Stimulated activated naive CD8-positive, alpha-beta T cell treated with anti-CD3 and anti-CD28 coated beads, Interleukin-15, amount 100 ng/mL, for 72 hours (primary cell): ENCODE measurements at regions not wholly inside any gene's neighbourhood (a gene's known extent, or its start where the extent isn't known, plus 50 kb on each side); places are given as distances from the start of the nearest gene placed in this dataset.
"Not testable (repeated sequence)": the region's sequence is repeated elsewhere in the genome, so short reads cannot be mapped to it uniquely, and the experiment has no call there.

Experiments
- ATAC-seq: fragments of 150-1000 bp; cut with Tn5 transposase; 2 replicates; pipeline ENCODE4 v1.10.0; 2021; ENCODE audit warnings: mild to moderate bottlenecking, moderate library complexity
- DNase-seq, 2 donors: peaks; one replicate each; pipeline ENCODE4 v3.0.0; 2021 to 2022
- H3K27ac Mint-ChIP-seq, 2 donors: one replicate each; pipeline ENCODE4 v1.8.0; 2022; ENCODE audit warnings: mild to moderate bottlenecking in 2 of 2, mixed read lengths in 2 of 2, moderate library complexity in 2 of 2
- H3K27me3 Mint-ChIP-seq: one replicate; pipeline ENCODE4 v1.8.0; 2022; ENCODE audit warnings: mixed read lengths
- H3K4me1 Mint-ChIP-seq: one replicate; pipeline ENCODE4 v1.8.0; 2022; ENCODE audit warnings: mild to moderate bottlenecking, mixed read lengths
- H3K4me3 Mint-ChIP-seq, 2 donors: one replicate each; pipeline ENCODE4 v1.8.0; 2022; ENCODE audit warnings: mild to moderate bottlenecking in 2 of 2, mixed read lengths in 2 of 2, moderate library complexity in 1 of 2
- H3K9me3 Mint-ChIP-seq, 2 donors: one replicate each; pipeline ENCODE4 v1.8.0; 2022; ENCODE audit warnings: mixed read lengths in 2 of 2

DNA sequence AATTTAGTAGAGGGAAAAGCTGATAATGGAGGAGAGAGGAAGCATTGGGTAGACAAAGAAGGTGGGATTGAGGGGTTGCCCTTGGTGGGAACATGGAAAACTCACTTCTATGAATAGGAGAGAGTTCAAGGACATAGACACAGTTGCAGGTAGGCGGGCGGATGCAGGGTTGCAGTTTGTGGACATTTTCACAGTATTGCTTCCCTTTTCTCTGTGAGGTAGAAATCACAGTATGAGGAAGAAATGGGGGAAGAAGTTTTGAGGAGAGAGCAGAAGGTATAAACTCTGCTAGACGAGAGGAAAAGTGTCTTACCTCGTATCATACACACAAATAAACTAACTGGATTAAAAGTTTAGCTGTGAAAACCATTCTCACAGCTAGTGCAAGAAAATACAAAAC is 200.7 kb upstream of the ECI2 start:
- no peak for DNase-seq
- Mint-ChIP-seq H3K27me3 (peaks cover 19% of the 10 kb centered on the region), H3K9me3 (no peaks in the 10 kb centered on the region), H3K27ac (no peak overlapping the region), H3K4me1 (no peaks in the 10 kb centered on the region), H3K4me3 (no peak overlapping the region)
- ATAC-seq, result no peak

DNA sequence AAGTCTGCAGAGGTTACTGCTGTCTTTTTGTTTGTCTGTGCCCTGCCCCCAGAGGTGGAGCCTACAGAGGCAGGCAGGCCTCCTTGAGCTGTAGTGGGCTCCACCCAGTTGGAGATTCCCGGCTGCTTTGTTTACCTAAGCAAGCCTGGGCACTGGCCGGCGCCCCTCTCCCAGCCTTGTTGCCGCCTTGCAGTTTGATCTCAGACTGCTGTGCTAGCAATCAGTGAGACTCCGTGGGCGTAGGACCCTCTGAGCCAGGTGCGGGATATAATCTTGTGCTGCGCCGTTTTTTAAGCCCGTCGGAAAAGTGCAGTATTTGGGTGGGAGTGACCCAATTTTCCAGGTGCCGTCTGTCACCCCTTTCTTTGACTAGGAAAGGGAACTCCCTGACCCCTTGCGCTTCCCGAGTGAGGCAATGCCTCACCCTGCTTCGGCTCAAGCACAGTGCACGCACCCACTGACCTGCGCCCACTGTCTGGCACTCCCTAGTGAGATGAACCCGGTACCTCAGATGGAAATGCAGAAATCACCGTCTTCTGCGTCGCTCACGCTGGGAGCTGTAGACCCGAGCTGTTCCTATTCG is 198.9 kb upstream of the ECI2 start:
- H3K27me3 Mint-ChIP-seq, result peaks cover 12% of the 10 kb centered on the region
- H3K9me3 Mint-ChIP-seq, ATAC-seq, H3K4me3 Mint-ChIP-seq, DNase-seq, H3K4me1 Mint-ChIP-seq, H3K27ac Mint-ChIP-seq: not testable (repeated sequence)

DNA sequence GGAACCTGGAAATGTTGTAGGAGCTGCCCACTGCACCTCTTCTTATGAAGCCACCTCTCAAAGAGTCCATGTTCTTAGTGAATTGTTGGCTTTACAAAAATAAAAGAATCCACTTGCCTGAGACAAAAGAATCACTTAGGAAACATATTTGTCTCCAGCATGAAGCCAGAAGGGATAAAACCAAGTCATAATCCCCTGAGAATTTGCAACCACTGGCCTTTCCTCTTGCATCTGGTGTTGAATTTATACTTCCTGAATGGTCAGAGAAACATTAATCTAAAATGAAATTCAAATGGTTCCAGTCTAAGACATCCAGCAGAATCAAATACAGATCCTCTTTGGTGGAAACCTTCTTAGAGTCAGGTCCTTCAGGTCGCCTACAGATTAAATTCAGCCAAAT is 192.5 kb upstream of the ECI2 start:
- no peak for DNase-seq
- Mint-ChIP-seq H3K27ac (no peak overlapping the region), H3K27me3 (peaks cover 23% of the 10 kb centered on the region), H3K4me1 (no peaks in the 10 kb centered on the region), H3K4me3 (no peak overlapping the region), H3K9me3 (no peaks in the 10 kb centered on the region)
- no peak for ATAC-seq

DNA sequence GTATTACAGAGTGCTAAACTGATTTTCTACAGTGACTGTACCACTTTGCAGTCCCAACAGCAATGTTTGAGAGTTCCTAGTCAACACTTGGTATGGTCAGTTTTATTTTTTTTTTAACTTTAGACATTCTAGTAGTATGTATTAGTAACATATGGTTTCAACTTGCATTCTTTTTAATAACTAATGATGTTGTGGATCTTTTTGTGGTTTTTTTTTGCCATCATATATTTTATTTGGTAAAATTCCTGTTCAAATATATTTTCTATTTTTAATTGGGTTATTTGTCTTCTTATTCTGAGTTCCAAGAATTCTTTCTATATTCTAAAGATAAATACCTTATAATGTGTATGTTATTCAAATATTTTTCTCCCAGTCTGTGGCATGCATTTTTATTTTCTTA is 189.4 kb upstream of the ECI2 start:
- H3K9me3 Mint-ChIP-seq, result no peaks in the 10 kb centered on the region
- no peak overlapping the region for H3K4me3 Mint-ChIP-seq
- no peaks in the 10 kb centered on the region for H3K4me1 Mint-ChIP-seq

DNA sequence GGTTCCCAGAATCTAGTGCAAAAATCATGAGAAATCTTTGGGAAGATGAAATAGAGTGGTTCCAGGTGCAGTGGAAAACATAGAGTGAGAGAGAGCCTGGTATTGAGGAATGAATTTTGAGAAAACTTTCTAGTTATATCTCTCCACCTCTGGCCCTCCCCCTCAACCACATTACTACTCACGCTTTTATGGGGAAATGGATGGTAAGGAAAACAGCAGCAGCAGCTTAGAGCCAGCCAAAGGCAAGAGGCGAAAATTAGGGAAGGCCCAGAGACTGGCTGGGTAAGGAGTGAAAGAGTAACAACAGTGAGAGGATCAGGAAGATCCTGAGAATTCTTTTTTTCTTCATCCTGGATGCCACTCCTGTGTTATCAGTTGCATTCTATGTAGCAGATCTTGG is 187.9 kb upstream of the ECI2 start:
- ATAC-seq, result no peak
- no peak for DNase-seq
- Mint-ChIP-seq H3K4me3 (no peak overlapping the region), H3K4me1 (no peaks in the 10 kb centered on the region), H3K27ac (no peak overlapping the region), H3K27me3 (peaks cover 49% of the 10 kb centered on the region), H3K9me3 (no peaks in the 10 kb centered on the region)

More for the DNA sequence above, 189.4 kb upstream of the ECI2 start:
- Mint-ChIP-seq H3K27me3 (peaks cover 41% of the 10 kb centered on the region), H3K27ac (no peak overlapping the region)
- DNase-seq, result no peak
- ATAC-seq, result no peak

DNA sequence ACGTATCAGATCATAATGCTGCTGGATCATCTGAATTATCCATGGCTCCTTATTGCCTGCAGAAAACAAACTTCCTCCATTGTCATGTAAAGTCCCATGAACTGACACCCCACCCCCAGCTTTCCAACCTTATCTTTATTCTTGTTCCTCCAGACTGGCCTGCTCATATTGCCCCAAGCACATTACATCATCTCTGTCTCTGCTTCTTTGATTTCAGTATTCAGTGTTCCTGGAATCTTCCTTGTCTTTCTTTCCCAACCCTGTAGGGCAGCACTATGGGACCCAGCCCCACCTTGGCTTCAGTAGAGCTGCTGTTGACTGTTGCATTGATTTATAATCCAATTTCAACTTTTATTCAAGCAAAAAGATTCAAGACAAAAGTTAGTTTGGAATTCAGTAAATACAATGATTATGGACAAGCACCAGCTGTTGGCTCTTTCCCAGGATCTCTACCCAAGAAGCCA is 187.5 kb upstream of the ECI2 start:
- H3K27me3 Mint-ChIP-seq, result peaks cover 54% of the 10 kb centered on the region
- no peaks in the 10 kb centered on the region for H3K4me1 Mint-ChIP-seq
- DNase-seq (no peak), ATAC-seq (no peak)
- H3K4me3 Mint-ChIP-seq, result no peak overlapping the region
- H3K9me3 Mint-ChIP-seq, result no peaks in the 10 kb centered on the region
- H3K27ac Mint-ChIP-seq, result no peak overlapping the region

DNA sequence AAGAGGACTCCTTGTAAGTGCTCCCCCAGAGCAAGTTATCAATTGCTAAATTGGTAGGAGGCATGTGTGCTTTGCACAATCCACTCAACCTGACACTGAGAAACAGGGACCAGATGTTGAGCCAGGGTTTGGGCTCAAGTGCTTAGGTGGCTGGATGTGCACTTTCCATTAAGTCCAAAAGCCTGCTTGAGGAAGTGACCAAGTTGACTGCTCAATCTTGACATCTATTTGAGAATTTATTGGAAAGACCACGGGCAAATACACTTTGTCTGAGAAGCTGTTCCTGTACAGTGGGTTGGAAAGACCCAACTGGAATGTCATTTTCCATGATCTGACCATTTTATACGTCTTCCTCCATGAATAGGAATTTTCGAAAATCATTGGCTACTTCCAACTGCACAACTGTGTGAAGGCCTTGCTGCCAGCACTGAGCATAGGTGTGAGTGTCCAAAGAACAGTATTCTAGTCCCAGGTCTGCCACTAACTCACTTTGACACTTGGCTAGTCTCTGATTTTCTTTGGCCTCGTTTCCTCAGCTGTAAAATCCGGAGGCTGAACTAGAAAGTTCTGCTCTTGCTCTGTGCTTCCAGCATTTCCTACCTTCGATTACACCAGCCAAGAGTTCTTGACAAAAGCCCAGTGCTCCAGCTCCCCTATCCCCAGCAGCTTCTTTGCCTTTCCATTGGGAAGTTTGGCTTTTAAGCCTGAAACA is 186.9 kb upstream of the ECI2 start:
- no peak for DNase-seq
- no peak overlapping the region for H3K27ac Mint-ChIP-seq
- no peaks in the 10 kb centered on the region for H3K4me1 Mint-ChIP-seq
- H3K4me3 Mint-ChIP-seq, result no peak overlapping the region
- ATAC-seq, result no peak
- H3K9me3 Mint-ChIP-seq, result no peaks in the 10 kb centered on the region
- H3K27me3 Mint-ChIP-seq, result peaks cover 54% of the 10 kb centered on the region

DNA sequence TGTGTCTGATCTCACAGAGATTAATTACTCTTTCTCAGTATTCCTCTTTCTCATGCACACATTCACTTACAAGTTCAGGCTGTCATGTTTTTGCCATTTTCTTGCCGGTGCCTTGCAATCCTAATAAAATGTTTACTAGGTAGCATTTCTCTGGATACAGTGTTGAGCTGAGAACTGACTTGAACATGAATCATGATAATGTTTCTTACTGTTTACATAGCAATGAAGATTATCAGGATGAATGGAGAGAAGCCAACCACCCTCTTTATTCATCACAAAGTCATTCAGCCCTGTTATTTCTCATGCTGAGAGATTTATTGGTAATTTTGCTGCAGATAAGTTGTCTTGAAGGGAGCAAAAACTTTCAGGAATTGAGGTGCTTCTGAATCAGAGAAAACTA is 185.5 kb upstream of the ECI2 start:
- Mint-ChIP-seq H3K27ac (no peak overlapping the region), H3K4me1 (no peaks in the 10 kb centered on the region), H3K27me3 (peaks cover 50% of the 10 kb centered on the region), H3K9me3 (no peaks in the 10 kb centered on the region), H3K4me3 (no peak overlapping the region)
- DNase-seq (no peak), ATAC-seq (no peak)

DNA sequence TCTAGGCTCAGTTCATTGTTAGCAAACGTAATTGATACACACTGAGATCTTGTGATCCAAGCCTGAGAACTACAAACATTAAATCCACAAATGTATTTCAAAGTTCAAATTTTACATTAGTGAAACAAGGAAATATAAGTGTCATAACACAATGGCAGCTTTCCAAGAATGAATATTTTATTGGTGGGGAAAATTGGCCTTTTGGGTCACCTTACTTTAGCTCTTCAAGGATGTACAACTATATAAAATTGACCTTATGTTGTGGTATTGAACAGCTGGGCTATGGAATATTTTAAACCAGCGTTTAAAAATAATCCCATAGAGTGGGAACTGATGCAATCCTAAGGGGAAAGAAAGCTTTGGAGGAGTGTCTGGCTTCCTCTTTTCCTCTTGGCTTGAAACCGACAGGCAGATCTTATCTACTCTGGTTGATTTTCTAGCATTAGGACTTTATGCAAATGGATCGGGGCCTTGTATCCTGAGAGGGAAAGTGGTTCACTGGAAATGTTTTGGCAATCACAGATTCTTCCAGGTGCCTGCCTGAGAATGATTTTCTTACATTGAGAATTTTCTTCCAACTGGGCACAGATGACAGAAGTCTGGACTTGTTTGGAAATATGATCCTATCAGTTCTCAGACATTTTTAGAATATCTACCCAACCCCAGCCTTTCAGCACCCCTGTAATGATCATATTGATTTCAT is 184.8 kb upstream of the ECI2 start:
- ATAC-seq, result no peak
- H3K27me3 Mint-ChIP-seq, result peaks cover 54% of the 10 kb centered on the region
- no peak overlapping the region for H3K27ac Mint-ChIP-seq
- DNase-seq, result no peak
- H3K4me1 Mint-ChIP-seq, result no peaks in the 10 kb centered on the region
- H3K4me3 Mint-ChIP-seq, result no peak overlapping the region
- H3K9me3 Mint-ChIP-seq, result no peaks in the 10 kb centered on the region

DNA sequence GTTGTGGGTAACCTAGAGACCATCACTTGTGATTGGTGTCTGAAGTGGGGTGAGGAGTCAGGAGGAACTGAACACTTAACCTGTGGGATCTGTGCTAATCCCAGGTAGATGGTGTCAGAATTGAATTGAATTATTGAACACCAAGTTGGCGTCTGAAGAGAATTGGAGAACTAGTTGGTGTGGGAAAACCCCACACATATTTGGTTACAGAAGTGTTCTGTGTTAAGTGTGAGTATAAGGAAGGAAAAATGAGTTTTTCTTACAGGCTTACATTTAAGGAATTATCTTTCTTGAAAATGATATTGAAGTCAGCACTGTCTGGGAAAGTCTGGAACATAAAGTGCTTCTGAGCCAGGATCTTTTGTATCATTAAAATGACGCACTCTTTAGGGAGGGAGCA is 182.9 kb upstream of the ECI2 start:
- no peak for ATAC-seq
- no peak overlapping the region for H3K4me3 Mint-ChIP-seq
- H3K9me3 Mint-ChIP-seq, result peaks cover 0 to 5% of the 10 kb centered on the region in 2 donors
- no peak overlapping the region for H3K27ac Mint-ChIP-seq
- peaks cover 49% of the 10 kb centered on the region for H3K27me3 Mint-ChIP-seq
- no peak for DNase-seq
- H3K4me1 Mint-ChIP-seq, result no peaks in the 10 kb centered on the region

DNA sequence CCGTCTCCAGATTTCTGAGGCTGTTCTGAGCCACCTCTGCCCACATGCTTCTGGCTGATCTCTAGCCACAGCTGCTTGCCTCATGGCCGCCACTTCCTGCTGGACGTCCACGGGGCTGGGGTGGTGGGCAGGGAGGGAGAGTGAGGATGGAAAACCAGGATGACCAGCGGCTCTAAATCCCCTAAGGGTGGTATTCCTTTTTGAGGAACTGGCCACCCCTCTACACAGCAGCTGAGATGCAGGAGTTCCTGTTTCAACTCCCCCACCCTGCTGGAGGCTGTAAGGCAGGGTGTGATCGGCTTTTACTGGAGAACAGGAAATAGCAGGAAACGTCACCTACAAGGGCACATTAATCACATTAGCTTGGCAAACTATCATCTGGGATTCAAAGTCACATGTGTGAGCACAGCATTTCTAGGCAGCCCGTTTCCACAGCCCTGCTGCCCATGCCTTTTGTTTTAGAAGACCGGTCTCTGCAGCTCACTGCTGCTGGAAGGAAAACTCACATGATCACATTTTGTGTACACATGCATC is 181.6 kb upstream of the ECI2 start:
- DNase-seq, result no peak
- Mint-ChIP-seq H3K9me3 (peaks cover 12 to 14% of the 10 kb centered on the region in 2 donors), H3K27me3 (peaks cover 35% of the 10 kb centered on the region), H3K4me3 (no peak overlapping the region), H3K27ac (no peak overlapping the region), H3K4me1 (no peaks in the 10 kb centered on the region)
- no peak for ATAC-seq

DNA sequence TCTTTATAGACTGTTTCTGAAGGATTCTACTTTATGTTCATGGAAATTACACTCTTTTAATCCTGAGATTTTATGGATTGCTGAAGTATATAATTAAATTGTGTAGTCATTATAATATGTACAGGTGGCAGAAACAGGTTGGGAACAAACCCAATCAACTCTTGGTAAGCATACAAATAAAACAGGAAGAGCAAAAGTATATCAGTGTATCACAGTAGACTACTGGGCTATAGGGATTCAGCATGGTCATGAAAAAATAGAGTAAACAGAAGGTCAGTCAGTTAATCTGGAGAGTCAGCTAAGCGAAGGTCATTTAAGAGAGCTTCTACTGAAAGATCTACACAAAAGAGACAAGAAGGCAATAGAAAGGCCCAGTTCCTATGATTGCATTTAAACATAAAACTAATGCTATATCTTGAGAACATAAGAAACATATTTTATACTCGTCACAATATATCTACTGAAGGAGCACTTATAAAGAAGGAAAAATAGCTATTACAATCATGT is 178.9 kb upstream of the ECI2 start:
- peaks cover 24 to 37% of the 10 kb centered on the region in 2 donors for H3K9me3 Mint-ChIP-seq
- H3K27ac Mint-ChIP-seq, result no peak overlapping the region
- peaks cover 25% of the 10 kb centered on the region for H3K27me3 Mint-ChIP-seq
- no peak overlapping the region for H3K4me3 Mint-ChIP-seq
- H3K4me1 Mint-ChIP-seq, result no peaks in the 10 kb centered on the region
- DNase-seq (no peak), ATAC-seq (no peak)

DNA sequence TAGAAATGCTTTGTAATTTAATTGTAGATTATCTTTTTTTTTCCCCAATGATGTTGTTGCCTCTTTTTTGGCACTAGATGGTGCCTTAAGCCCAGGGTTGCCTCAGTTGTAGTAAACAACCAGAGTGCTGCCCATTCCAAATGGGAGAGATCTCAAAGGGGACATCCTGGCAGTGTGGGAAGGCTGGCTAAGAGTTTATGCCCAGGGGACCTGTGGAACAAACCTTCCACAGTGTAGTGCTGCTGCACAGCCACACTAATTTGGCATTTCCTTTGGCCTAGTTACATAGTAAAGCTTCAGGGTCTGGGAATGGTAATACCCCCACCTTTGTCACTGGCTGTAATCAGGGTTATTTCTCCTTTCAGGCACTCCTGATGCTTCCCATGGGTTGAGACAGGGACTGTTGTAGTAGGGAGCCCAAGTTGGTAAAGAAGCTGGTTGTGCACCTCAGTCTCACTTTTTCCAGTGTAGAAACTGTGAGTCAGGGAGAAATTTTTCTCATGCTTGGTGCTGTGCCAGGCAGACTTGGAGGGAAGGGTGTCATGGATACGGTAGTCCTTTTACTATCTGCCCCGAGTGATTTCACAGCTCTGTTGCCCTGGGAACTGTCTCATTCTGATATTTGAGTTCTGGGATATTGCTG is 177.8 kb upstream of the ECI2 start:
- no peak for DNase-seq
- peaks cover 24 to 37% of the 10 kb centered on the region in 2 donors for H3K9me3 Mint-ChIP-seq
- H3K4me1 Mint-ChIP-seq, result no peaks in the 10 kb centered on the region

DNA sequence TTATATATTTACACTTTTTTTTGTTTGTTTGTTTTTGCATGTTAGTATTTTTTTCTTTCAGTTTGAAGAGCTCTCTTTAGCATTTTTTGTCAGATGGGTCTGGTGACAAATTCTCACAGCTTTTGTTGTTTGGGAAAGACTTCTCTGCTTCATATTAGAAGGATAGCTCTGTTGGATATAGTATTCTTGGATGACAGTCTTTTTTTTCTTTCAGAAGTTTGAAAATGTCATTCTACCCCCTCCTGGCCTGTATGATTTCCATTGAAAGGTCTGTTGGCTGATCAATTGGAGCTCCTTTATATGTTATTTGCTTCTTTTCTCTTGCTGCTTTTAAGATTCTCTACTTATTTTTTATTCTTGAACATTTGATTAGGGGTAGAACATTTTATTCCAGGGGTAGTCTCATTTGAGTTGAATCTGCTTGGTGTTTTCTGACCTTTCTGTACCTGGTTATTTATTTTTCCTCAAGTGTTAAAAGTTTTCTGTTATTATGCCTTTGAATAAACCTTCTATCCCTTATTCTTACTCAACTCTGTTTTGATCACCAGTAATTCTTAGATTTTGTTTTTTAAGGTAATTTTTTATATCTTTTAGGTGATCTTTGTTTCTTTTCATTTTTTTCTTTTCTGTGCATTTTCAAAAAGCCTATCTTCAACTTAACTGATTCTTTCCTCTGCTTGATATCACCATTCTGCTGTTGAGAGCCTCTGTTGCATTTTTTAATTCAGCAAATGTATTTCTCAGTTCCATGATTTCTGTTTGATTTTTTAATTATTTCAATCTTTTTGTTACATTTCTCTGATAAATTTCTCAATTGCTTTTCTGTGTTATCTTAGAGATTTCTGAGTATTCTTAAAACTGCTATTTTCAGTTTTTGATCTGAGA is 176.8 kb upstream of the ECI2 start:
- peaks cover 24 to 37% of the 10 kb centered on the region in 2 donors for H3K9me3 Mint-ChIP-seq
- no peak for ATAC-seq
- H3K27me3 Mint-ChIP-seq, result peaks cover 16% of the 10 kb centered on the region
- no peak for DNase-seq
- no peaks in the 10 kb centered on the region for H3K4me1 Mint-ChIP-seq
- no peak overlapping the region for H3K27ac Mint-ChIP-seq
- H3K4me3 Mint-ChIP-seq, result no peak overlapping the region

More for the DNA sequence above, 177.8 kb upstream of the ECI2 start:
- ATAC-seq, result no peak
- Mint-ChIP-seq H3K4me3 (no peak overlapping the region), H3K27ac (no peak overlapping the region), H3K27me3 (peaks cover 16% of the 10 kb centered on the region)

DNA sequence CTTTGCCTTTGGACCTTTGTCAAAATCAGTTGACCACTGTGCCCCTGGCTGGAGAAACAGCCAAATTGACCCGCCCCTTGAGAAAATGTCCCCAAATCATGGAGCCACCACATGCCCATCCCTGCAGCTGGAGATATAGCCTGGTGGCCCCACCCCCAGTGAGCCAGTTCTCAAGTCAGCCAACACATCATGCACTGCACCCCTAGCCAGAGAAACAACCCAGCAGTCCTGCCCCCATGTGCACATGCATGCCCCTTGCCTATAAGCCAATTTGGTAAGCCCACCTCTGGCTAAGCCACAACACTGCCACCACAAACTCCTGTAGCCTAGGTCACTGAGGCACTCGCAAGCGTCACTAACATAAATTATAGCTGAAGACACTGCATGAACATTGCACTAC is 174.2 kb upstream of the ECI2 start:
- Mint-ChIP-seq H3K27me3 (peaks cover 22% of the 10 kb centered on the region), H3K4me1 (no peaks in the 10 kb centered on the region), H3K4me3 (no peak overlapping the region), H3K27ac (no peak overlapping the region), H3K9me3 (peaks cover 24 to 37% of the 10 kb centered on the region in 2 donors)
- ATAC-seq (no peak), DNase-seq (no peak)
